HG03060 (cell line): ENCODE measurements at regions not wholly inside any gene's neighbourhood (a gene's known extent, or its start where the extent isn't known, plus 50 kb on each side); places are given as distances from the start of the nearest gene placed in this dataset.

Source experiments
- ATAC-seq: cut with Tn5 transposase; IDR thresholded peaks from one replicate; pipeline ENCODE4 v1.9.1; 2021; ENCODE audit warnings: low read depth, moderate number of reproducible peaks; ENCODE audit not compliant: unreplicated experiment

GRCh38 chr4:130542953-130543352 is 1447.0 kb downstream of the C4orf33 start:
- no peak for ATAC-seq

GRCh38 chr4:130545171-130545570 is 1449.2 kb downstream of the C4orf33 start:
- ATAC-seq: no peak

GRCh38 chr4:130545596-130545995 is 1449.6 kb downstream of the C4orf33 start:
- no peak for ATAC-seq

GRCh38 chr4:130559268-130559667 is 1463.3 kb downstream of the C4orf33 start:
- ATAC-seq: no peak

- no peak for ATAC-seq
These were observed 1467.4 kb downstream of the C4orf33 start for GRCh38 chr4:130563185-130563888.

- ATAC-seq: no peak
These were observed 1468.0 kb downstream of the C4orf33 start for GRCh38 chr4:130563889-130564418.

GRCh38 chr4:130568746-130569145 is 1472.8 kb downstream of the C4orf33 start:
- no peak for ATAC-seq

GRCh38 chr4:130573742-130574141 is 1477.8 kb downstream of the C4orf33 start:
- ATAC-seq: no peak

- ATAC-seq: no peak
These were observed 1478.3 kb downstream of the C4orf33 start for GRCh38 chr4:130574215-130574614.

- no peak for ATAC-seq
These were observed 1480.3 kb downstream of the C4orf33 start for GRCh38 chr4:130576218-130576617.

GRCh38 chr4:130591091-130591490 is 1495.1 kb downstream of the C4orf33 start:
- ATAC-seq: no peak

- ATAC-seq: no peak
These were observed 1504.8 kb downstream of the C4orf33 start for GRCh38 chr4:130600706-130601105.

GRCh38 chr4:130603043-130603442 is 1507.1 kb downstream of the C4orf33 start:
- ATAC-seq: no peak

GRCh38 chr4:130608121-130608520 is 1512.2 kb downstream of the C4orf33 start:
- no peak for ATAC-seq

- ATAC-seq: no peak
These were observed 1532.6 kb downstream of the C4orf33 start for GRCh38 chr4:130628531-130628930.

- ATAC-seq: no peak
These were observed 1537.0 kb downstream of the C4orf33 start for GRCh38 chr4:130632731-130633604.

GRCh38 chr4:130636486-130636885 is 1540.5 kb downstream of the C4orf33 start:
- no peak for ATAC-seq

GRCh38 chr4:130640592-130640991 is 1544.6 kb downstream of the C4orf33 start:
- ATAC-seq: no peak

GRCh38 chr4:130646886-130647285 is 1550.9 kb downstream of the C4orf33 start:
- no peak for ATAC-seq

GRCh38 chr4:130648570-130648969 is 1552.6 kb downstream of the C4orf33 start:
- ATAC-seq: no peak

GRCh38 chr4:130653842-130654241 is 1557.9 kb downstream of the C4orf33 start:
- ATAC-seq: no peak
